HepG2 (cell line): ENCODE measurements at regions not wholly inside any gene's neighbourhood (a gene's known extent, or its start where the extent isn't known, plus 50 kb on each side); places are given as distances from the start of the nearest gene placed in this dataset.

Source experiments
- CTCF ChIP-seq: sonication (generic); formaldehyde crosslinking; IDR thresholded peaks from 2 replicates; pipeline ENCODE4 v1.5.0; 2020; ENCODE audit warnings: mild to moderate bottlenecking, missing genetic modification reagents, moderate library complexity
- HMG20B ChIP-seq: conservative IDR thresholded peaks from 2 replicates; pipeline ENCODE4 v1.6.1; 2016; ENCODE audit warnings: missing genetic modification reagents, missing compliant biosample characterization
- POLR2G ChIP-seq: fragments of 200-400 bp; formaldehyde crosslinking; IDR thresholded peaks from 2 replicates; pipeline ENCODE4 v1.6.1; 2018; ENCODE audit warnings: mild to moderate bottlenecking, low read depth, low read length, moderate library complexity
- ZBTB33 ChIP-seq: sonication (generic); formaldehyde crosslinking; IDR thresholded peaks from 2 replicates; pipeline ENCODE4 v1.4.0; 2020; ENCODE audit warnings: missing genetic modification reagents

- no peak for TF ChIP-seq HMG20B (CRISPR knock-in tag)
- TF ChIP-seq ZBTB33 (CRISPR knock-in tag), result no peak
- TF ChIP-seq POLR2G, result no peak
- TF ChIP-seq CTCF, result no peak
Measured at GRCh38 chr20:40176098-40176841, 512.8 kb downstream of the MAFB start.
